HCT116 (cell line): ENCODE measurements at regions not wholly inside any gene's neighbourhood (a gene's known extent, or its start where the extent isn't known, plus 50 kb on each side); places are given as distances from the start of the nearest gene placed in this dataset.

Experiments used
- ATAC-seq: fragments of 200-7000 bp; cut with Tn5 transposase; 2 replicates; pipeline ENCODE4 v1.9.1; 2020; ENCODE audit warnings: mild to moderate bottlenecking, moderate library complexity
- BruUV-seq: library from RNA; stranded (reverse); fragments of 400-500 nt; replicated peaks from 2 replicates; lab custom pipeline; 2021; lab: Mats Ljungman, UMichigan
- CTCF ChIA-PET: fragments of 300-600 bp; sonication (Branson Sonifier 250); formaldehyde crosslinking; loops from one replicate; lab custom pipeline; 2021; ENCODE audit warnings: antibody characterized with exemption; lab: Charles Lee
- POLR2A ChIA-PET: fragments of 300-600, 350-600 bp; sonication (Branson Sonifier 250); formaldehyde crosslinking; loops from one replicate; lab custom pipeline; 2021; ENCODE audit warnings: antibody characterized with exemption; lab: Charles Lee
- RAD21 ChIA-PET, 2 experiments: fragments of 300-600 bp; sonication (Branson Sonifier 250); formaldehyde crosslinking; loops; one replicate each; lab custom pipeline; 2023; ENCODE audit warnings: low total read pairs in 2 of 2; ENCODE audit not compliant: uncharacterized antibody in 2 of 2, unreplicated experiment in 2 of 2, low non-redundant PET in 1 of 2; lab: Charles Lee
- DNase-seq: peaks from one replicate; pipeline ENCODE4 v3.0.0-alpha.2; 2010; ENCODE audit warnings: low read depth, low spot score
- H2AFZ ChIP-seq: fragments of 200-600 bp; shearing (Covaris generic), sonication (generic); 2 replicates; pipeline ENCODE4 v1.6.1; 2017; ENCODE audit warnings: low read depth, mixed run types, mixed read lengths, antibody characterized with exemption, low read length; ENCODE audit not compliant: poor library complexity, severe bottlenecking
- H3K27ac ChIP-seq: 2 replicates; pipeline ENCODE4 v1.5.1; 2012; ENCODE audit warnings: low read depth, low read length
- H3K27me3 ChIP-seq: fragments of 200-600 bp; sonication (generic); 2 replicates; pipeline ENCODE4 v1.6.1; 2016; ENCODE audit warnings: mixed run types, low read length, mixed read lengths; ENCODE audit not compliant: insufficient read depth
- H3K36me3 ChIP-seq, 2 experiments: fragments of 200-500 bp in 1 of 2; fragments of 200-600 bp in 1 of 2; sonication (Bioruptor generic) in 1 of 2; sonication (generic) in 1 of 2; 2 replicates each; pipeline versions ENCODE4 v1.5.1 to v1.6.1; 2014 to 2016; ENCODE audit warnings: low read length in 2 of 2, inconsistent platforms in 1 of 2, mixed read lengths in 1 of 2, mixed run types in 1 of 2; ENCODE audit not compliant: insufficient read depth in 2 of 2, control insufficient read depth in 1 of 2
- H3K4me1 ChIP-seq, 2 experiments: fragments of 200-600 bp in 1 of 2; sonication (generic) in 1 of 2; 2 replicates each; pipeline versions ENCODE4 v1.5.1 to v1.6.1; 2012 to 2017; ENCODE audit warnings: low read length in 2 of 2, inconsistent platforms in 1 of 2, mild to moderate bottlenecking in 1 of 2, mixed read lengths in 1 of 2, mixed run types in 1 of 2, moderate library complexity in 1 of 2; ENCODE audit not compliant: insufficient read depth in 2 of 2, control insufficient read depth in 1 of 2
- H3K4me2 ChIP-seq: fragments of 200-600 bp; sonication (generic); 2 replicates; pipeline ENCODE4 v1.6.1; 2017; ENCODE audit warnings: mixed run types, low read length, mixed read lengths
- H3K4me3 ChIP-seq, 2 experiments: fragments of 200-600 bp in 1 of 2; sonication (generic) in 1 of 2; replicated peaks in 1 of 2; 2 replicates each; pipeline ENCODE4 v1.5.1; 2011 to 2016; ENCODE audit warnings: low read length in 2 of 2, control low read depth in 1 of 2, low read depth in 1 of 2, mild to moderate bottlenecking in 1 of 2, mixed read lengths in 1 of 2, mixed run types in 1 of 2
- H3K79me2 ChIP-seq: fragments of 200-600 bp; sonication (generic); 2 replicates; pipeline ENCODE4 v1.6.1; 2017; ENCODE audit warnings: mild to moderate bottlenecking, mixed run types, low read length, moderate library complexity, mixed read lengths; ENCODE audit not compliant: insufficient read depth
- H3K9ac ChIP-seq: fragments of 200-600 bp; sonication (generic); 2 replicates; pipeline ENCODE4 v1.6.1; 2016; ENCODE audit warnings: low read length, mixed read lengths
- H3K9me2 ChIP-seq: fragments of 200-600 bp; sonication (generic), shearing (Covaris generic); 2 replicates; pipeline ENCODE4 v1.6.1; 2017; ENCODE audit warnings: mixed run types, mild to moderate bottlenecking, moderate library complexity; ENCODE audit not compliant: insufficient read depth
- H3K9me3 ChIP-seq, 2 experiments: fragments of 200-500 bp in 1 of 2; fragments of 200-600 bp in 1 of 2; sonication (Bioruptor generic) in 1 of 2; sonication (generic) in 1 of 2; 2 replicates each; pipeline ENCODE4 v1.6.1; 2014 to 2017; ENCODE audit warnings: low read length in 2 of 2, mixed read lengths in 2 of 2, inconsistent platforms in 1 of 2, low read depth in 1 of 2, mild to moderate bottlenecking in 1 of 2, mixed run types in 1 of 2, moderate library complexity in 1 of 2; ENCODE audit not compliant: control insufficient read depth in 1 of 2, insufficient read depth in 1 of 2
- H4K20me1 ChIP-seq: fragments of 200-600 bp; sonication (generic), shearing (Covaris generic); 2 replicates; pipeline ENCODE4 v1.6.1; 2017; ENCODE audit warnings: mixed run types, mild to moderate bottlenecking, moderate library complexity; ENCODE audit not compliant: insufficient read depth
- CBX3 ChIP-seq: IDR thresholded peaks from 2 replicates; pipeline ENCODE4 v1.6.1; 2012; ENCODE audit warnings: low read depth
- EGR1 ChIP-seq: IDR thresholded peaks from 2 replicates; pipeline ENCODE4 v1.6.1; 2012; ENCODE audit warnings: low read depth
- EZH2phosphoT487 ChIP-seq: fragments of 200-600 bp; IDR thresholded peaks from 2 replicates; pipeline ENCODE4 v1.6.1; 2018; ENCODE audit warnings: antibody characterized with exemption, borderline replicate concordance
- JUND ChIP-seq: IDR thresholded peaks from 2 replicates; pipeline ENCODE4 v1.6.1; 2012
- SIN3A ChIP-seq: IDR thresholded peaks from 2 replicates; pipeline ENCODE4 v1.6.1; 2012; ENCODE audit warnings: low read depth
- SRF ChIP-seq: IDR thresholded peaks from 2 replicates; pipeline ENCODE4 v1.6.1; 2012; ENCODE audit warnings: low read depth
- TCF7L2 ChIP-seq: IDR thresholded peaks from 2 replicates; pipeline ENCODE4 v1.7.0; 2011; ENCODE audit warnings: borderline replicate concordance, inconsistent platforms; ENCODE audit not compliant: insufficient read depth, insufficient read length; ENCODE audit errors: extremely low read depth
- YY1 ChIP-seq: IDR thresholded peaks from 2 replicates; pipeline ENCODE4 v1.6.1; 2011; ENCODE audit warnings: low read length, low read depth, moderate library complexity, mild to moderate bottlenecking; ENCODE audit not compliant: insufficient replicate concordance; ENCODE audit errors: extremely low read depth
- ZFX ChIP-seq: fragments of 450-650 bp; IDR thresholded peaks from 2 replicates; pipeline ENCODE4 v1.6.1; 2017
- intact Hi-C: fragments of 100-400 bp; cut with micrococcal nuclease; formaldehyde crosslinking; loops from 2 replicates; pipeline ENCODE4 v1.10.0; 2022
- TF ChIP-seq, protein P1 (sequence below), 3 experiments: fragments of 200-600 bp in 1 of 3; sonication (generic) in 1 of 3; IDR thresholded peaks in 2 of 3; conservative IDR thresholded peaks in 1 of 3; 2 replicates each; pipeline ENCODE4 v1.5.1; 2012 to 2017; ENCODE audit warnings: low read depth in 2 of 3, low read length in 2 of 3, antibody characterized with exemption in 1 of 3, borderline replicate concordance in 1 of 3, control low read depth in 1 of 3, mild to moderate bottlenecking in 1 of 3, mixed read lengths in 1 of 3, mixed run types in 1 of 3, moderate library complexity in 1 of 3; ENCODE audit not compliant: insufficient read depth in 1 of 3
- TF ChIP-seq, protein P2 (sequence below): IDR thresholded peaks from 2 replicates; pipeline ENCODE4 v1.6.1; 2012
- TF ChIP-seq, protein P3 (sequence below): IDR thresholded peaks from 2 replicates; pipeline ENCODE4 v1.6.1; 2012

DNA sequence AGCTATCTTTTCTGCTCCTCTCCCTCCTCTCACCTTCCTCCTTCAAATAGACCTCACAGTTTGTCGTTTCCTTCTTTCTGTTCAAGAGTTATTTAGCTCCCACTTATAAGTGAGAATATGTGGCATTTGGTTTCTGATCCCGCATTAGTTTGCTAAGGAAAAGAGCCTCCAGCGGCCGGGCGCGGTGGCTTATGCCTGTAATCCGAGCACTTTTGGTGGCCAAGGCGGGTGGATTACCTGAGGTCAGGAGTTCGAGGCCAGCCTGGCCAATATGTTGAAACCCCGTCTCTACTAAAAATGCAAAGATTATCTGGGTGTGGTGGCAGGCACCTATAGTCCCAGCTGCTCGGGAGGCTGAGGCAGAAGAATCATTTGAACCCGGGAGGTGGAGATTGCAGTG, 2101.6 kb downstream of the MAT2B start:
- ATAC-seq (no peak), DNase-seq (no peak)
- POLR2A ChIA-PET, result no interaction called here
- CTCF ChIA-PET, result no interaction called here
- TF ChIP-seq, protein P1, sequence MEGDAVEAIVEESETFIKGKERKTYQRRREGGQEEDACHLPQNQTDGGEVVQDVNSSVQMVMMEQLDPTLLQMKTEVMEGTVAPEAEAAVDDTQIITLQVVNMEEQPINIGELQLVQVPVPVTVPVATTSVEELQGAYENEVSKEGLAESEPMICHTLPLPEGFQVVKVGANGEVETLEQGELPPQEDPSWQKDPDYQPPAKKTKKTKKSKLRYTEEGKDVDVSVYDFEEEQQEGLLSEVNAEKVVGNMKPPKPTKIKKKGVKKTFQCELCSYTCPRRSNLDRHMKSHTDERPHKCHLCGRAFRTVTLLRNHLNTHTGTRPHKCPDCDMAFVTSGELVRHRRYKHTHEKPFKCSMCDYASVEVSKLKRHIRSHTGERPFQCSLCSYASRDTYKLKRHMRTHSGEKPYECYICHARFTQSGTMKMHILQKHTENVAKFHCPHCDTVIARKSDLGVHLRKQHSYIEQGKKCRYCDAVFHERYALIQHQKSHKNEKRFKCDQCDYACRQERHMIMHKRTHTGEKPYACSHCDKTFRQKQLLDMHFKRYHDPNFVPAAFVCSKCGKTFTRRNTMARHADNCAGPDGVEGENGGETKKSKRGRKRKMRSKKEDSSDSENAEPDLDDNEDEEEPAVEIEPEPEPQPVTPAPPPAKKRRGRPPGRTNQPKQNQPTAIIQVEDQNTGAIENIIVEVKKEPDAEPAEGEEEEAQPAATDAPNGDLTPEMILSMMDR (IDR thresholded peaks at IDR 0.05 in 2 of 3, conservative IDR thresholded peaks at IDR 0.05 in 1 of 3; ENCODE audit: borderline replicate concordance in 1 of 3, insufficient read depth in 1 of 3, low read depth in 2 of 3, low read length in 2 of 3), result no peak
- TF ChIP-seq ZFX (no peak), SIN3A (no peak)
- H3K79me2 ChIP-seq, result no peaks in the 10 kb centered on the region
- no peaks in the 10 kb centered on the region; the same call in 1 of the 2 replicates for H4K20me1 ChIP-seq
- H3K9ac ChIP-seq, result no peak overlapping the region
- H2AFZ ChIP-seq, result no peak overlapping the region
- intact Hi-C loops, result no loop called here
- BruUV-seq, result no TSS peak
- no peaks in the 10 kb centered on the region for H3K4me1 ChIP-seq
- H3K4me3 ChIP-seq, result no peak overlapping the region
- peaks cover 7 to 13% of the 10 kb centered on the region in 2 experiments; a peak in 2 of 4 replicates for H3K9me3 ChIP-seq
- H3K4me2 ChIP-seq, result no peak overlapping the region
- no peaks in the 10 kb centered on the region for H3K27me3 ChIP-seq
- no peaks in the 10 kb centered on the region for H3K36me3 ChIP-seq
- no peak overlapping the region for H3K27ac ChIP-seq
- RAD21 ChIA-PET, result no interaction called here
- no peaks in the 10 kb centered on the region for H3K9me2 ChIP-seq

DNA sequence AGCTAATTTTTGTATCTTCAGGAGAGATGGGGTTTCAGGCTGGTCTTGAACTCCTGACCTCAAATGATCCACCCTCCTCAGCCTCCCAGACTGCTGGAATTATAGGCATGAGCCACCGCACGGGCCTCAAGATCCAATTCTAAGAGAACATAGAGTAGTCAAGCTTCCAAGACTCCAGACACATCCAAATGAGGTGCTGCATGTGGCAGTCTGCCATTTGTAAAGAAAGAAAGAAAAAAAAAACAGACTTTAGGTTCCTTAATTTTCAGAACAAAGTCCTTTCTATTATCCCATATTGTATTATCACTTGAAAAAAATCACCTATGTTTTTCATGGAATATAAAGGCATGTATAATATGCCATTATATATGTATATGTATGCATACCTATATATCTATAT, 2104.5 kb downstream of the MAT2B start:
- ATAC-seq (no peak), DNase-seq (no peak)
- CTCF ChIA-PET, result no interaction called here
- H3K4me2 ChIP-seq, result no peak overlapping the region
- no peak overlapping the region for H2AFZ ChIP-seq
- no peaks in the 10 kb centered on the region for H3K79me2 ChIP-seq
- no peaks in the 10 kb centered on the region for H3K9me2 ChIP-seq
- TF ChIP-seq EZH2phosphoT487 (no peak), CBX3 (no peak), EGR1 (no peak), YY1 (no peak), ZFX (no peak), JUND (no peak), SRF (no peak), TCF7L2 (no peak)
- TF ChIP-seq, protein P2, sequence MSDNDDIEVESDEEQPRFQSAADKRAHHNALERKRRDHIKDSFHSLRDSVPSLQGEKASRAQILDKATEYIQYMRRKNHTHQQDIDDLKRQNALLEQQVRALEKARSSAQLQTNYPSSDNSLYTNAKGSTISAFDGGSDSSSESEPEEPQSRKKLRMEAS, result no peak
- TF ChIP-seq, protein P3, sequence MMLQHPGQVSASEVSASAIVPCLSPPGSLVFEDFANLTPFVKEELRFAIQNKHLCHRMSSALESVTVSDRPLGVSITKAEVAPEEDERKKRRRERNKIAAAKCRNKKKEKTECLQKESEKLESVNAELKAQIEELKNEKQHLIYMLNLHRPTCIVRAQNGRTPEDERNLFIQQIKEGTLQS, result no peak
- no peak overlapping the region for H3K27ac ChIP-seq
- intact Hi-C loops, result no loop called here
- no TSS peak for BruUV-seq
- H4K20me1 ChIP-seq, result no peaks in the 10 kb centered on the region; the same call in 1 of the 2 replicates
- H3K36me3 ChIP-seq, result no peaks in the 10 kb centered on the region
- H3K27me3 ChIP-seq, result no peaks in the 10 kb centered on the region
- no peak overlapping the region for H3K4me3 ChIP-seq
- no peak overlapping the region for H3K9ac ChIP-seq
- POLR2A ChIA-PET, result no interaction called here
- peaks cover 7% of the 10 kb centered on the region in 2 experiments; a peak in 2 of 4 replicates for H3K9me3 ChIP-seq
- H3K4me1 ChIP-seq, result no peaks in the 10 kb centered on the region
- RAD21 ChIA-PET, result no interaction called here
